ENCODE measurements at regions not wholly inside any gene's neighbourhood (a gene's known extent, or its start where the extent isn't known, plus 50 kb on each side); places are given as distances from the start of the nearest gene placed in this dataset.

- no peak for DNase-seq
These were observed 502.3 kb downstream of the TCERG1L start for GRCh38 chr10:130809181-130809580.

GRCh38 chr10:130809761-130810515 is 501.6 kb downstream of the TCERG1L start:
- no peak for DNase-seq

DNA sequence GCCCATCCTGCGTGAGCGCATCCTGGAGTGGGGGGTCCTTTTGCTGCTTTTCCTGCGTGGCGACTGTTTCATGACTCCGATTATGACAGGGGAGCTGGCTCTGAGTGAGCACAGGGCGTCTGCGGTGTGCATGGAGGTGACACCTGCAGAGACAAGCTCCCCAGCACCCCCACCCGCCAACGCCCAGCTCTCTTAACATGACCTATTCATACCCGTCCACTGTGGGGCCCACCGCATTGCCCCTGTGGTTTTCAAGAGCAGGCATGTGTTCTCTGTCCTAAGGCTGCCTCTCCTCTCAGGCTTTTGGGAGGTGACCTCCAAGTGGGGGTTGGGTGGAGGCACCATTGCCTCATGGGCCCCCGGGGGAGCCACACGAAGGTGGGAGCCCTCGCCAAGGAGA is 500.7 kb downstream of the TCERG1L start:
- no peak for DNase-seq

DNA sequence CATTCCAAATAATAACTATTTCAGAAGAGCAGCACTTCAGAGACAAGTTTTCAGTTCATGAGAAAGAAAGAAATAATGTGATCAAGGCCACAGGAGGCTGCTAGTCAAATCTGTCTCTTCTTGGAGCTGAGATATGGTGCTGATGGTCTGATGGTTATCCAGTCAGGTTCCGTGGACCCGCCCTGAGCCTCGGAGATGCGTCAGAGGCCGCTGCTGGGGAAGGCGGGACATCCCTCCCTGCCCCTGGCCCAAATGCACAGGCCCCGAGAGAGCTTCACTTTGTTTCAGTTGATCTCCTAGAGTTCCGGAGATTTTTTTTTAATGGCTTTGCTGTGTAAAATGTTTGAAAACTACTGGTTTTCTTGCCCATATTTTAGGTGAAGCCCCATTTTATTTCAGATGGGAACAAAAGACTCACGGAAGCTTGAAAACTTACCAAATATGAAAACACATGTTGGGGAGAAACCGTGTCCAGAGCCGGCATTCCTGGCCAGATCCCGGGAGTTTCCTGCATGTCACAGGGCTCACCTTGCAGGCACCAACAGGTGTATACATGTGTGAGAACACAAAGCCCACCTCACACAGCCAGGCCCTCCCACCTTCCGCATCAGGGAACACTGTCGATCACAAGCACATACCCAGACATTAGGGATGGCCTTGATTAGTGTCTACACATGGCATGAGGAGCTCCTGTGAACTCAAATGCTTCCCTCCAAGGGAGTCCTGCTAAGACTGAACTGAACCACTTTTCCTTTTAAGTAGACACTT is 499.0 kb downstream of the TCERG1L start:
- no peak for DNase-seq

DNA sequence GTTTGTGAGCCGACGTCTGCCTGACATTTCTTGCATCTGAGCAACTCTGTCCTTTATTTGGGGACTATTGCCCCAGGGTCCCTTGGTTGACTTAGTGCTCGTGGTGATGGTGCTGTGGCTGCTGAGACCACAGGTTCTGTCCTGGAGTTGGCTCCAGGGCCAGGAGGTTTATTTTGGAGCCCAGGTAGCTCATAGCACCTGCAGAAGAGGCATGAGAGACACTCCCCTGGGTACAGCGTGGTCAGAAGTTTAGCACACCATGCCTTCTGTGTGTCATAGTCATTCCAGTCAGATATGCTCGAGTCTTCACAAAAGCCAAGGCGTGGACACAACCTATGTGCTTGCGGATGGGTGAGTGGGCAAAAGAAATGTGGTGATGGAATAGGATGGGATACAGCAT is 496.9 kb downstream of the TCERG1L start:
- DNase-seq, result no peak

- no peak for DNase-seq
These were observed 495.2 kb downstream of the TCERG1L start for GRCh38 chr10:130816116-130816901.

DNA sequence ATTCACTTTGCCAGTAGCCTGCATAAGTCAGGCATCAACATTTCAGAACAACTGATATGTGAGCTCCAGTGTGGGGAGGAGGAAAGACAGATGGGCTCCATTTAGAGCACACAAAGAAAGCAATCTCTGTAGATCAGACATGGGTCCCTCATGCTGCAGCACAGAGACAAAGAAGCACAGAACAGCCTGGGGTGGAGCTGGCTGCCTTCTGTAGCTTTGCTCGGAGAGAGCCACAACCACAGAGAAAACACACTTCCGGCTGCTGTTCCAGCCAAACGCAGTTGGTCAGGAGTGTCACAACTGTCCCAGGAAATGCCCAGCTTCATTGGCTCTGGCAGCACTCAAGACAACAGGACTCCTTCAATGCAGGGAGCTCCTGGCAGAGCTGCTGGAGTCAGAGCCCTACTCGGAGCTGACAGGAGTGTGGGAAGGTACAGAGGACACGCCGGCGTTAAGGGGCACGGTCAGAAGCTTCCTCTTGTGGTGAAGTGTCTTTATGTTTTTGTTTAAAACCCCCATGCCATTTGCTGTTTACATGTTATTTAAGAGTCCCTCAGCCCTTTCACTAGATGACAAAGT is 494.4 kb downstream of the TCERG1L start:
- no peak for DNase-seq

DNA sequence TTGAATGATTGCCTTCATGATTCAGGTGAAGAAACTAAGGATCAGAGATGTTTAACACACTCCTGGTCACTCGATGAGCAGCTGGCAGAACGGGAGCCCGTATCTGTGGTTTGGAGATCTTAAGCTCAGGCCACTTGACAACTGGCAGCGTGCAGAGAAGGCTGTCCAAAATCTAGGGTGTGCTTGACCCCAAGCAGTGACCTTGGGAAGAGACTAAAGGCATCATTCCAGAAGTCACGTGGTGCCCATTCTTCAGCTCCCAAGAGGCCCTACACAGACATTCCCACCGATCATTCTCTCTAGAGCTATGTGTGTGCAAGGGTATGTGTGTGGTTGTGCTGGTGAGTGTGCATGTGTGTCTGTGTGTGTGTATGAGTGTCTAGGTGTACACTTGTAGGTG is 493.8 kb downstream of the TCERG1L start:
- DNase-seq, result no peak

GRCh38 chr10:130820880-130821482 is 490.5 kb downstream of the TCERG1L start:
- DNase-seq, result peak in 1 of 2 experiments; percentile 15

- DNase-seq, result no peak
These were observed 487.1 kb downstream of the TCERG1L start for GRCh38 chr10:130824230-130825014.

DNA sequence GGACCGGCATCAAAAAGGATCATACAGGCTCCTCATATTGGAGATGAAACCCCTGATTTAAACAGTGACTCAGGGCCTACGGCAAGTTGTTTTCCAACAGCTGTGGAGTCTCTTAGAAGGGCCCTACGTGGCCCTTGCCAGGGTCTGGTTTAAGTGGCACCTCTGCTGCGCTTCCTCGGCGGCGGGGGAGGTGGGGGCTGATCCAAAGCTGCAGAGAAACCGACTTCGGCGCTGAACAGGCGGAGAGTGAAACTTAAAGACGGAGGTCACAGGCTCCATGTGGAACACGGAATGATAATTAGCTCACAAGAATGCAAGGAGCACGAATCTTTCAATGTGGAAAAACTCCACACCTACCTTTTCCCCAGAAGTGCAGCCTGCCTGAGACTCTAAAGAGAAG is 477.9 kb downstream of the TCERG1L start:
- no peak for DNase-seq

- no peak for DNase-seq
These were observed 477.4 kb downstream of the TCERG1L start for GRCh38 chr10:130834170-130834569.

GRCh38 chr10:130834573-130834972 is 476.9 kb downstream of the TCERG1L start:
- DNase-seq, result no peak

DNA sequence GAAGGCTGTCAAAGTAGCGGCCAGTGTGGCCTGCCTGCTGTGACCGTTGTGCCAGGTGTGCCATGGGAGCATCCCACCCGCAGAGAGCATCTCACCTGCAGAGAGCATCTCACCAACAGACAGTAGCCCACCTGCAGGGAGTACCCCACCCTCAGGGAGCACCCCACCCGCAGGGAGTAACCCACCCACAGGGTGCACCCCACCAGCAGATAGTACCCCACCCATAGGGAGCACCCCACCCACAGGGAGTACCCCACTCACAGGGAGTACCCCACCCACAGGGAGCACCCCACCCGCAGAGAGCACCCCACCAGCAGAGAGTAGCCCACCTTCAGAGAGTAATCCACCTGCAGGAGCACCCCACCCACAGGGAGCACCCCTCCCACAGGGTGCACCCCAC is 476.5 kb downstream of the TCERG1L start:
- DNase-seq, result no peak

- no peak for DNase-seq
These were observed 475.2 kb downstream of the TCERG1L start for GRCh38 chr10:130836344-130836743.

DNA sequence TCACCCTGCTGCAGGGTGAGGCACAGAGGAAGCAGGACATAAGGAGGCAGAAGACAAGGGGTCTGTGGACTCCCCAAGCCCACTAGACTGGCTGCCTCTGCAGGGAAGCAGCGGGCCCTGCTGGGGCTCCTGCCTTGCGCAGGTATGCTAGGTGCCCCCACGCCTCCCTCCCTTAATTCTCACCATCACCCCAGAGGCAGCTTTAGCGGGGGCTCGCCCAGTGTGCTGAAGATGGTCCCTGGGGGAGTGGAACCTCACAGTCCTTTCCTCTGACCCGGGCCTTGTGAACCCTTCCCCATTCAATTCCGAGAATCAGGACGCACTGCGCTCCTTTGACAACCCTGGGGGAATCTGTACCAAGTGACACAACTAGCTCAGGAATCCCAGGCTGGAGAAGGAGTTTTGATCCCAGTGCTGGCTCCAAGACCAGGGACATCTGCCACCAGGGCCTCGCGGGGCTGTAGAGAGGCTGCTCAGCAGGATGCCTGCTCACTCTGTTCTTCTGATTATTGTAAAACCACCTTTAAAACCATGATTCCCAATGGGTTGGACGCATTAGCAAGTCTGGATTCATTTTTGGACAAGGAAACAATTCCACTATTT is 468.4 kb downstream of the TCERG1L start:
- DNase-seq, result no peak

GRCh38 chr10:130844310-130844709 is 467.2 kb downstream of the TCERG1L start:
- DNase-seq, result no peak

- no peak for DNase-seq
These were observed 464.4 kb downstream of the TCERG1L start for GRCh38 chr10:130847170-130847569.

- DNase-seq, result no peak
These were observed 462.7 kb downstream of the TCERG1L start for GRCh38 chr10:130848855-130849254.

DNA sequence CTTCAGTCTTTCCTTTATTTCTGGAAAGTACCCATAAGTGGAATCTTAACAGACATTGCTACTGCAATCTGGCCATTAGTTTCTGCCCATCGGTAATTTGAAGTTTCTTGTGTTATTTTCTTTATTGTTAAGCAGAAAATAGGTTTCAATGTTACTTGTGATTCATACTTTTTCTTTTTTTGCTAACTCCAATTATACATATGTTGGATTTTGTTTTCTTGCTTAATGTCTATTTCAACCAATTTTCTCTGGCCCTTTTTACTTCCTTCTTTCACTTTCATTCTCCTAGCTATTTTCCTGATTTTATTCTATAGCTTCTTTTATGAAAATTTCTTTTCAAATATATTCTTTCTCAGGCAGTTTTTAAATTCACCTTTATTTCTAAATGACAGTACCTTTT is 457.4 kb downstream of the TCERG1L start:
- no peak for DNase-seq

GRCh38 chr10:130857631-130858295 is 453.8 kb downstream of the TCERG1L start:
- DNase-seq, result no peak

Data from NCI-H526 (cell line).